ENCODE measurements at regions not wholly inside any gene's neighbourhood (a gene's known extent, or its start where the extent isn't known, plus 50 kb on each side); places are given as distances from the start of the nearest gene placed in this dataset.

GRCh38 chrX:96445531-96446065 lies 239.0 kb upstream of the DIAPH2 start:
- TF ChIP-seq GATA2 (IDR thresholded peaks at IDR 0.05; ENCODE audit: low read depth, low read length): no peak

GRCh38 chrX:96446524-96446923 lies 238.1 kb upstream of the DIAPH2 start:
- no peak for TF ChIP-seq GATA2 (IDR thresholded peaks at IDR 0.05; ENCODE audit: low read depth, low read length)
- no peak for TF ChIP-seq GATA3 (IDR thresholded peaks at IDR 0.05; ENCODE audit: low read depth, low read length)

- TF ChIP-seq GATA2 (IDR thresholded peaks at IDR 0.05; ENCODE audit: low read depth, low read length): no peak
- no peak for TF ChIP-seq GATA3 (IDR thresholded peaks at IDR 0.05; ENCODE audit: low read depth, low read length)
Observed at GRCh38 chrX:96447161-96447560, 237.5 kb upstream of the DIAPH2 start.

GRCh38 chrX:96449191-96449590 lies 235.5 kb upstream of the DIAPH2 start:
- TF ChIP-seq GATA3 (IDR thresholded peaks at IDR 0.05; ENCODE audit: low read depth, low read length) (no peak), GATA2 (IDR thresholded peaks at IDR 0.05; ENCODE audit: low read depth, low read length) (no peak)

- TF ChIP-seq GATA3 (IDR thresholded peaks at IDR 0.05; ENCODE audit: low read depth, low read length): no peak
- no peak for TF ChIP-seq GATA2 (IDR thresholded peaks at IDR 0.05; ENCODE audit: low read depth, low read length)
Observed at GRCh38 chrX:96449896-96450295, 234.7 kb upstream of the DIAPH2 start.

- TF ChIP-seq GATA3 (IDR thresholded peaks at IDR 0.05; ENCODE audit: low read depth, low read length): no peak
- no peak for TF ChIP-seq GATA2 (IDR thresholded peaks at IDR 0.05; ENCODE audit: low read depth, low read length)
Observed at GRCh38 chrX:96453139-96453538, 231.5 kb upstream of the DIAPH2 start.

- no peak for TF ChIP-seq GATA3 (IDR thresholded peaks at IDR 0.05; ENCODE audit: low read depth, low read length)
- TF ChIP-seq GATA2 (IDR thresholded peaks at IDR 0.05; ENCODE audit: low read depth, low read length): no peak
Observed at GRCh38 chrX:96455078-96455477, 229.6 kb upstream of the DIAPH2 start.

GRCh38 chrX:96464880-96465558 lies 219.6 kb upstream of the DIAPH2 start:
- TF ChIP-seq GATA2 (IDR thresholded peaks at IDR 0.05; ENCODE audit: low read depth, low read length) (no peak), GATA3 (IDR thresholded peaks at IDR 0.05; ENCODE audit: low read depth, low read length) (no peak)

- TF ChIP-seq GATA3 (IDR thresholded peaks at IDR 0.05; ENCODE audit: low read depth, low read length) (no peak), GATA2 (IDR thresholded peaks at IDR 0.05; ENCODE audit: low read depth, low read length) (no peak)
Observed at GRCh38 chrX:96474029-96474740, 210.5 kb upstream of the DIAPH2 start.

GRCh38 chrX:96474741-96475125 lies 209.9 kb upstream of the DIAPH2 start:
- TF ChIP-seq GATA3 (IDR thresholded peaks at IDR 0.05; ENCODE audit: low read depth, low read length): no peak
- no peak for TF ChIP-seq GATA2 (IDR thresholded peaks at IDR 0.05; ENCODE audit: low read depth, low read length)

GRCh38 chrX:96480081-96480480 lies 204.6 kb upstream of the DIAPH2 start:
- TF ChIP-seq GATA3 (IDR thresholded peaks at IDR 0.05; ENCODE audit: low read depth, low read length) (no peak), GATA2 (IDR thresholded peaks at IDR 0.05; ENCODE audit: low read depth, low read length) (no peak)

- TF ChIP-seq GATA2 (IDR thresholded peaks at IDR 0.05; ENCODE audit: low read depth, low read length) (no peak), GATA3 (IDR thresholded peaks at IDR 0.05; ENCODE audit: low read depth, low read length) (no peak)
Observed at GRCh38 chrX:96481831-96482230, 202.8 kb upstream of the DIAPH2 start.

GRCh38 chrX:96483647-96484160 lies 200.9 kb upstream of the DIAPH2 start:
- TF ChIP-seq GATA2 (IDR thresholded peaks at IDR 0.05; ENCODE audit: low read depth, low read length): no peak
- no peak for TF ChIP-seq GATA3 (IDR thresholded peaks at IDR 0.05; ENCODE audit: low read depth, low read length)

GRCh38 chrX:96502507-96502906 lies 182.1 kb upstream of the DIAPH2 start:
- TF ChIP-seq GATA2 (IDR thresholded peaks at IDR 0.05; ENCODE audit: low read depth, low read length) (no peak), GATA3 (IDR thresholded peaks at IDR 0.05; ENCODE audit: low read depth, low read length) (no peak)

Data from SH-SY5Y (cell line).